Right atrium auricular region (tissue), 2 donors: ENCODE measurements at regions not wholly inside any gene's neighbourhood (a gene's known extent, or its start where the extent isn't known, plus 50 kb on each side); places are given as distances from the start of the nearest gene placed in this dataset.

Experiments
- DNase-seq: peaks from one replicate; pipeline ENCODE4 v3.0.0-alpha.2; 2019; ENCODE audit warnings: low spot score
- H3K27ac ChIP-seq, 2 donors: fragments of 200-600 bp; sonication (generic); 1 replicate in 1 of 2; 2 replicates in 1 of 2; pipeline ENCODE4 v1.5.1; 2016 to 2019
- H3K27me3 ChIP-seq, 2 donors: fragments of 200-600 bp; sonication (generic); one replicate each; pipeline versions ENCODE4 v1.5.1 to v1.6.0; 2017 to 2019
- H3K36me3 ChIP-seq: fragments of 200-600 bp; sonication (generic); one replicate; pipeline ENCODE4 v1.5.1; 2016
- H3K4me1 ChIP-seq, 2 donors: fragments of 200-600 bp; sonication (generic); one replicate each; pipeline versions ENCODE4 v1.5.1 to v1.6.0; 2017 to 2019
- H3K4me3 ChIP-seq, 2 donors: fragments of 200-600 bp; sonication (generic); 1 replicate in 1 of 2; 2 replicates in 1 of 2; pipeline ENCODE4 v1.5.1; 2017 to 2019; ENCODE audit warnings: mild to moderate bottlenecking in 1 of 2, moderate library complexity in 1 of 2
- H3K9me3 ChIP-seq, 2 donors: fragments of 200-600 bp; sonication (generic); one replicate each; pipeline ENCODE4 v1.5.1; 2019
- CTCF ChIP-seq, 2 donors: fragments of 200-600 bp; sonication (generic); IDR thresholded peaks; one replicate each; pipeline ENCODE4 v1.5.1; 2019; ENCODE audit warnings: antibody characterized with exemption in 2 of 2

GRCh38 chr10:111506266-111507034 lies 429.6 kb downstream of the ADRA2A start:
- Histone ChIP-seq H3K36me3 (no peaks in the 10 kb centered on the region), H3K9me3 (peaks cover 0 to 10% of the 10 kb centered on the region in 2 donors), H3K27me3 (no peaks in the 10 kb centered on the region), H3K27ac (no peak overlapping the region), H3K4me3 (no peak overlapping the region), H3K4me1 (no peaks in the 10 kb centered on the region)
- DNase-seq: no peak
- TF ChIP-seq CTCF (IDR thresholded peaks at IDR 0.05): no peak

GRCh38 chr10:111511751-111512150 lies 434.9 kb downstream of the ADRA2A start:
- no peak for DNase-seq
- H3K36me3 ChIP-seq: no peaks in the 10 kb centered on the region
- no peaks in the 10 kb centered on the region for H3K4me1 ChIP-seq
- TF ChIP-seq CTCF (IDR thresholded peaks at IDR 0.05): no peak
- no peaks in the 10 kb centered on the region for H3K9me3 ChIP-seq
- H3K27me3 ChIP-seq: no peaks in the 10 kb centered on the region
- H3K27ac ChIP-seq: no peak overlapping the region
- no peak overlapping the region for H3K4me3 ChIP-seq

- no peak for TF ChIP-seq CTCF (IDR thresholded peaks at IDR 0.05)
These were observed 438.4 kb downstream of the ADRA2A start for GRCh38 chr10:111515264-111515663.

GRCh38 chr10:111515706-111516105 lies 438.9 kb downstream of the ADRA2A start:
- H3K4me3 ChIP-seq: no peak overlapping the region
- H3K4me1 ChIP-seq: no peaks in the 10 kb centered on the region
- no peak for TF ChIP-seq CTCF (IDR thresholded peaks at IDR 0.05)
- no peak for DNase-seq
- no peak overlapping the region for H3K27ac ChIP-seq
- H3K9me3 ChIP-seq: no peaks in the 10 kb centered on the region
- no peaks in the 10 kb centered on the region for H3K36me3 ChIP-seq
- H3K27me3 ChIP-seq: no peaks in the 10 kb centered on the region

More at GRCh38 chr10:111515264-111515663, 438.4 kb downstream of the ADRA2A start:
- no peaks in the 10 kb centered on the region for H3K36me3 ChIP-seq
- no peaks in the 10 kb centered on the region for H3K9me3 ChIP-seq
- DNase-seq: no peak
- H3K27me3 ChIP-seq: no peaks in the 10 kb centered on the region
- H3K4me1 ChIP-seq: no peaks in the 10 kb centered on the region
- H3K27ac ChIP-seq: no peak overlapping the region
- H3K4me3 ChIP-seq: no peak overlapping the region

- H3K27ac ChIP-seq: no peak overlapping the region
- no peaks in the 10 kb centered on the region for H3K9me3 ChIP-seq
- H3K27me3 ChIP-seq: no peaks in the 10 kb centered on the region
- H3K36me3 ChIP-seq: no peaks in the 10 kb centered on the region
- DNase-seq: no peak
- TF ChIP-seq CTCF (IDR thresholded peaks at IDR 0.05): no peak
- no peaks in the 10 kb centered on the region for H3K4me1 ChIP-seq
- no peak overlapping the region for H3K4me3 ChIP-seq
These were observed 439.3 kb downstream of the ADRA2A start for GRCh38 chr10:111516144-111516543.

GRCh38 chr10:111522141-111522540 lies 445.3 kb downstream of the ADRA2A start:
- H3K27ac ChIP-seq: no peak overlapping the region
- DNase-seq: no peak
- no peaks in the 10 kb centered on the region for H3K36me3 ChIP-seq
- H3K4me1 ChIP-seq: no peaks in the 10 kb centered on the region
- H3K27me3 ChIP-seq: no peaks in the 10 kb centered on the region
- TF ChIP-seq CTCF (IDR thresholded peaks at IDR 0.05): no peak
- H3K4me3 ChIP-seq: no peak overlapping the region
- H3K9me3 ChIP-seq: no peaks in the 10 kb centered on the region
